HEK293 (cell line): ENCODE measurements at regions not wholly inside any gene's neighbourhood (a gene's known extent, or its start where the extent isn't known, plus 50 kb on each side); places are given as distances from the start of the nearest gene placed in this dataset.

Source experiments
- INSM2 ChIP-seq: fragments of 450-650 bp; formaldehyde crosslinking; IDR thresholded peaks from 2 replicates; pipeline ENCODE4 v1.5.1; 2016; ENCODE audit warnings: missing biosample characterization, missing genetic modification characterization
- KLF1 ChIP-seq: fragments of 450-650 bp; formaldehyde crosslinking; IDR thresholded peaks from 2 replicates; pipeline ENCODE4 v1.5.1; 2016; ENCODE audit warnings: missing biosample characterization, missing genetic modification characterization
- PRDM1 ChIP-seq: fragments of 450-650 bp; formaldehyde crosslinking; IDR thresholded peaks from 2 replicates; pipeline ENCODE4; 2016; ENCODE audit warnings: missing biosample characterization, missing genetic modification characterization
- ZNF140 ChIP-seq: fragments of 450-650 bp; formaldehyde crosslinking; IDR thresholded peaks from 2 replicates; pipeline ENCODE4 v1.5.1; 2016; ENCODE audit warnings: missing biosample characterization, missing genetic modification characterization
- ZNF658 ChIP-seq: fragments of 450-650 bp; formaldehyde crosslinking; IDR thresholded peaks from 2 replicates; pipeline ENCODE4; 2016; ENCODE audit warnings: missing biosample characterization, missing genetic modification characterization
- ZSCAN23 ChIP-seq: fragments of 450-650 bp; formaldehyde crosslinking; IDR thresholded peaks from 2 replicates; pipeline ENCODE4 v1.5.1; 2016; ENCODE audit warnings: missing biosample characterization, missing genetic modification characterization
- TF ChIP-seq, protein P1 (sequence below): fragments of 450-650 bp; formaldehyde crosslinking; IDR thresholded peaks from 2 replicates; pipeline ENCODE4 v1.5.1; 2016; ENCODE audit warnings: missing biosample characterization, missing genetic modification characterization
- TF ChIP-seq, protein P2 (sequence below): fragments of 450-650 bp; formaldehyde crosslinking; IDR thresholded peaks from 2 replicates; pipeline ENCODE4 v1.5.1; 2016; ENCODE audit warnings: missing biosample characterization, missing genetic modification characterization

- TF ChIP-seq ZNF658 (tag by site-specific recombination) = no peak
- no peak for TF ChIP-seq ZNF140 (tag by site-specific recombination)
- TF ChIP-seq, protein P1, sequence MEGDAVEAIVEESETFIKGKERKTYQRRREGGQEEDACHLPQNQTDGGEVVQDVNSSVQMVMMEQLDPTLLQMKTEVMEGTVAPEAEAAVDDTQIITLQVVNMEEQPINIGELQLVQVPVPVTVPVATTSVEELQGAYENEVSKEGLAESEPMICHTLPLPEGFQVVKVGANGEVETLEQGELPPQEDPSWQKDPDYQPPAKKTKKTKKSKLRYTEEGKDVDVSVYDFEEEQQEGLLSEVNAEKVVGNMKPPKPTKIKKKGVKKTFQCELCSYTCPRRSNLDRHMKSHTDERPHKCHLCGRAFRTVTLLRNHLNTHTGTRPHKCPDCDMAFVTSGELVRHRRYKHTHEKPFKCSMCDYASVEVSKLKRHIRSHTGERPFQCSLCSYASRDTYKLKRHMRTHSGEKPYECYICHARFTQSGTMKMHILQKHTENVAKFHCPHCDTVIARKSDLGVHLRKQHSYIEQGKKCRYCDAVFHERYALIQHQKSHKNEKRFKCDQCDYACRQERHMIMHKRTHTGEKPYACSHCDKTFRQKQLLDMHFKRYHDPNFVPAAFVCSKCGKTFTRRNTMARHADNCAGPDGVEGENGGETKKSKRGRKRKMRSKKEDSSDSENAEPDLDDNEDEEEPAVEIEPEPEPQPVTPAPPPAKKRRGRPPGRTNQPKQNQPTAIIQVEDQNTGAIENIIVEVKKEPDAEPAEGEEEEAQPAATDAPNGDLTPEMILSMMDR (tag by site-specific recombination) = no peak
- TF ChIP-seq PRDM1 (tag by site-specific recombination) = no peak
- TF ChIP-seq INSM2 (tag by site-specific recombination) = no peak
- no peak for TF ChIP-seq ZSCAN23
- TF ChIP-seq, protein P2, sequence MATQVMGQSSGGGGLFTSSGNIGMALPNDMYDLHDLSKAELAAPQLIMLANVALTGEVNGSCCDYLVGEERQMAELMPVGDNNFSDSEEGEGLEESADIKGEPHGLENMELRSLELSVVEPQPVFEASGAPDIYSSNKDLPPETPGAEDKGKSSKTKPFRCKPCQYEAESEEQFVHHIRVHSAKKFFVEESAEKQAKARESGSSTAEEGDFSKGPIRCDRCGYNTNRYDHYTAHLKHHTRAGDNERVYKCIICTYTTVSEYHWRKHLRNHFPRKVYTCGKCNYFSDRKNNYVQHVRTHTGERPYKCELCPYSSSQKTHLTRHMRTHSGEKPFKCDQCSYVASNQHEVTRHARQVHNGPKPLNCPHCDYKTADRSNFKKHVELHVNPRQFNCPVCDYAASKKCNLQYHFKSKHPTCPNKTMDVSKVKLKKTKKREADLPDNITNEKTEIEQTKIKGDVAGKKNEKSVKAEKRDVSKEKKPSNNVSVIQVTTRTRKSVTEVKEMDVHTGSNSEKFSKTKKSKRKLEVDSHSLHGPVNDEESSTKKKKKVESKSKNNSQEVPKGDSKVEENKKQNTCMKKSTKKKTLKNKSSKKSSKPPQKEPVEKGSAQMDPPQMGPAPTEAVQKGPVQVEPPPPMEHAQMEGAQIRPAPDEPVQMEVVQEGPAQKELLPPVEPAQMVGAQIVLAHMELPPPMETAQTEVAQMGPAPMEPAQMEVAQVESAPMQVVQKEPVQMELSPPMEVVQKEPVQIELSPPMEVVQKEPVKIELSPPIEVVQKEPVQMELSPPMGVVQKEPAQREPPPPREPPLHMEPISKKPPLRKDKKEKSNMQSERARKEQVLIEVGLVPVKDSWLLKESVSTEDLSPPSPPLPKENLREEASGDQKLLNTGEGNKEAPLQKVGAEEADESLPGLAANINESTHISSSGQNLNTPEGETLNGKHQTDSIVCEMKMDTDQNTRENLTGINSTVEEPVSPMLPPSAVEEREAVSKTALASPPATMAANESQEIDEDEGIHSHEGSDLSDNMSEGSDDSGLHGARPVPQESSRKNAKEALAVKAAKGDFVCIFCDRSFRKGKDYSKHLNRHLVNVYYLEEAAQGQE = no peak
- no peak for TF ChIP-seq KLF1 (tag by site-specific recombination)
These were observed 113.9 kb downstream of the COPS8 start for GRCh38 chr2:237199577-237199976.
